Psoas muscle (tissue), 7 donors: ENCODE measurements at regions not wholly inside any gene's neighbourhood (a gene's known extent, or its start where the extent isn't known, plus 50 kb on each side); places are given as distances from the start of the nearest gene placed in this dataset.

ENCODE experiments used
- ATAC-seq, 4 donors: fragments of 200-7000 bp; cut with Tn5 transposase; one replicate each; pipeline ENCODE4 v1.9.1; 2020; ENCODE audit warnings: moderate library complexity in 3 of 4, mild to moderate bottlenecking in 2 of 4
- DNase-seq, 2 donors: peaks; one replicate each; pipeline ENCODE4 v3.0.0-alpha.2; 2020
- H3K27ac ChIP-seq: fragments of 200-600 bp; one replicate; pipeline ENCODE4 v1.8.0; 2022
- H3K27me3 ChIP-seq, 3 donors: fragments of 200-600 bp in 1 of 3; one replicate each; pipeline versions ENCODE4 v1.6.1 to v1.8.0; 2013 to 2022; ENCODE audit warnings: low read length in 2 of 3, mild to moderate bottlenecking in 2 of 3, moderate library complexity in 1 of 3; ENCODE audit not compliant: insufficient read depth in 3 of 3
- H3K36me3 ChIP-seq, 2 donors: fragments of 200-600 bp in 1 of 2; one replicate each; pipeline versions ENCODE4 v1.6.1 to v1.8.0; 2013 to 2022; ENCODE audit warnings: low read depth in 1 of 2, mild to moderate bottlenecking in 1 of 2, moderate library complexity in 1 of 2; ENCODE audit not compliant: insufficient read depth in 1 of 2
- H3K4me1 ChIP-seq: fragments of 200-600 bp; one replicate; pipeline ENCODE4 v1.8.0; 2022
- H3K4me3 ChIP-seq: fragments of 200-600 bp; one replicate; pipeline ENCODE4 v1.8.0; 2022; ENCODE audit warnings: mild to moderate bottlenecking
- H3K9me3 ChIP-seq: fragments of 200-600 bp; one replicate; pipeline ENCODE4 v1.8.0; 2022
- WGBS, 3 donors: extraction: QIAGEN DNeasy Blood & Tissue Kit; methylation state at CpG; one replicate each; pipeline versions ENCODE4 v1.1.6 to v1.1.7; 2013; 5-methylcytosine and 5-hydroxymethylcytosine counted together
- intact Hi-C, 2 donors: fragments of 100-400 bp; cut with DNase I; formaldehyde crosslinking; loops; one replicate each; pipeline versions ENCODE4 v1.11.0 to v1.14.2; 2022
- TF ChIP-seq, protein P1 (sequence below): fragments of 200-600 bp; IDR thresholded peaks from one replicate; pipeline ENCODE4 v1.8.0; 2022; ENCODE audit warnings: antibody characterized with exemption
- donor health status: healthy with polysubstance abuse.
- donor health status: DM: no; HTN: no; CAD: no; lungs with moderate emphysema.
- donor health status: Bipolar disorder and iron deficiency.
- donor health status: healthy.
- donor health status: DM: yes; HTN: yes; CAD: no.
- donor health status: DM: no; HTN: no; CAD: no.
- donor health status: DM: yes; HTN: yes; CAD: no.

DNA sequence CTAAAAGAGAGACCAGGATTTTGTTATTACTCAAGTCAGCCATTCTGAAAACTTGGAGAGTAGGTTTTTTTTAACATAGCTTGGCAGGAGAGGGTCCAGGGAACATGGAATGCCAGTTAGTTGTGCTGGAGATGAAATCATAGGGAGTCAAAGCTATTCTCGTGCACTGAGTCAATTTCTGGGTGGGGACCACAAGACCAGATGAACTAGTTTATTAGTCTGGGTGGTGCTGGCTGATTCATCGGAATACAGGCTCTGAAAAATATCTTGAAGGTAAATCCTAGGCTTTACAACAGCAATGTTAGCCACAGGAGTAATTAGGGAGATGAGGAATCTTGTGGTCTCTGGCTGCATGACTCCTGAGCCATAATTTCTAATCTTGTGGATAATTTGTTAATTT lies 921.4 kb downstream of the TRIB2 start:
- no peak for ATAC-seq
- H3K27ac ChIP-seq: no peak overlapping the region
- H3K36me3 ChIP-seq: no peaks in the 10 kb centered on the region
- intact Hi-C loops: no loop called here
- TF ChIP-seq, protein P1, sequence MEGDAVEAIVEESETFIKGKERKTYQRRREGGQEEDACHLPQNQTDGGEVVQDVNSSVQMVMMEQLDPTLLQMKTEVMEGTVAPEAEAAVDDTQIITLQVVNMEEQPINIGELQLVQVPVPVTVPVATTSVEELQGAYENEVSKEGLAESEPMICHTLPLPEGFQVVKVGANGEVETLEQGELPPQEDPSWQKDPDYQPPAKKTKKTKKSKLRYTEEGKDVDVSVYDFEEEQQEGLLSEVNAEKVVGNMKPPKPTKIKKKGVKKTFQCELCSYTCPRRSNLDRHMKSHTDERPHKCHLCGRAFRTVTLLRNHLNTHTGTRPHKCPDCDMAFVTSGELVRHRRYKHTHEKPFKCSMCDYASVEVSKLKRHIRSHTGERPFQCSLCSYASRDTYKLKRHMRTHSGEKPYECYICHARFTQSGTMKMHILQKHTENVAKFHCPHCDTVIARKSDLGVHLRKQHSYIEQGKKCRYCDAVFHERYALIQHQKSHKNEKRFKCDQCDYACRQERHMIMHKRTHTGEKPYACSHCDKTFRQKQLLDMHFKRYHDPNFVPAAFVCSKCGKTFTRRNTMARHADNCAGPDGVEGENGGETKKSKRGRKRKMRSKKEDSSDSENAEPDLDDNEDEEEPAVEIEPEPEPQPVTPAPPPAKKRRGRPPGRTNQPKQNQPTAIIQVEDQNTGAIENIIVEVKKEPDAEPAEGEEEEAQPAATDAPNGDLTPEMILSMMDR: no peak
- H3K9me3 ChIP-seq: no peaks in the 10 kb centered on the region
- no peaks in the 10 kb centered on the region for H3K27me3 ChIP-seq
- 60 to 71% (median 66%) methylated on average over 2 of the region's 2 CpGs for WGBS, 3 donors
- no peak overlapping the region for H3K4me3 ChIP-seq
- no peaks in the 10 kb centered on the region for H3K4me1 ChIP-seq
- DNase-seq: no peak

GRCh38 chr2:13649918-13650317 lies 933.2 kb downstream of the TRIB2 start:
- TF ChIP-seq, protein P1: no peak
- WGBS, 3 donors: 68 to 85% (median 83%) methylated on average over 1 of the region's 1 CpG
- H3K4me1 ChIP-seq: no peaks in the 10 kb centered on the region
- no peaks in the 10 kb centered on the region for H3K27me3 ChIP-seq
- DNase-seq (no peak), ATAC-seq (no peak)
- H3K36me3 ChIP-seq: no peaks in the 10 kb centered on the region
- H3K9me3 ChIP-seq: no peaks in the 10 kb centered on the region
- H3K4me3 ChIP-seq: no peak overlapping the region
- no peak overlapping the region for H3K27ac ChIP-seq
- intact Hi-C loops: no loop called here

GRCh38 chr2:13650586-13651180 lies 933.9 kb downstream of the TRIB2 start:
- H3K9me3 ChIP-seq: no peaks in the 10 kb centered on the region
- DNase-seq (no peak), ATAC-seq (no peak)
- H3K36me3 ChIP-seq: no peaks in the 10 kb centered on the region
- intact Hi-C loops: no loop called here
- 67 to 74% (median 73%) methylated on average over 3 of the region's 3 CpGs for WGBS, 3 donors
- no peak overlapping the region for H3K4me3 ChIP-seq
- H3K27ac ChIP-seq: no peak overlapping the region
- no peaks in the 10 kb centered on the region for H3K27me3 ChIP-seq
- H3K4me1 ChIP-seq: no peaks in the 10 kb centered on the region
- TF ChIP-seq, protein P1: no peak

DNA sequence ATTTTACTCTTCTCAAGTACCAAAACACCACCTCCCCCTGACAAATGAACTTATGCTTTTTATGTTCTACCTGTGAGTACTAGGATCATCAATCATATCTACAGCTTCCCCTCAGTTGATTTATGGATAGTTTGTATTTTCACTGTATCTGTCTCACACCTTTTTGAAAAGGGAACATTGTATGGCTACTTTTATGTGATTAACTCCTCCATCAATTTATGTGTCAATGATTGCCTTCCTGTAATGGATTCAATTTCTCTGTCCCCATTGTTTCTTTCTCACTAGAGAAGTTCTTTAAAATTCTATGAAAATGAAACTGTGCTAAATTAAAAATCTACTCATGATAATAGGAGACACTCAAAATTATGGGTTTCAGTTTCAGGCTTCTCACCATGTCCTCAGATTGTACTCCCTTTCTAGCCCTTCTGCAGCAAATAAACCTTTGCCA lies 935.0 kb downstream of the TRIB2 start:
- H3K4me3 ChIP-seq: no peak overlapping the region
- H3K4me1 ChIP-seq: no peaks in the 10 kb centered on the region
- H3K36me3 ChIP-seq: no peaks in the 10 kb centered on the region
- no peaks in the 10 kb centered on the region for H3K27me3 ChIP-seq
- no peak for DNase-seq
- H3K9me3 ChIP-seq: no peaks in the 10 kb centered on the region
- ATAC-seq: no peak
- intact Hi-C loops: no loop called here
- no peak overlapping the region for H3K27ac ChIP-seq
- TF ChIP-seq, protein P1: no peak
